GM19025 (cell line): ENCODE measurements at regions not wholly inside any gene's neighbourhood (a gene's known extent, or its start where the extent isn't known, plus 50 kb on each side); places are given as distances from the start of the nearest gene placed in this dataset.
"Not testable (repeated sequence)": the region's sequence is repeated elsewhere in the genome, so short reads cannot be mapped to it uniquely, and the experiment has no call there.

ENCODE experiments used
- ATAC-seq: cut with Tn5 transposase; IDR thresholded peaks from one replicate; pipeline ENCODE4 v1.9.1; 2021; ENCODE audit warnings: mild to moderate bottlenecking, low read depth, moderate library complexity; ENCODE audit not compliant: unreplicated experiment

- peak; percentile 85 for ATAC-seq
These were observed 85.6 kb downstream of the GADD45G start for GRCh38 chr9:89690334-89690912.

GRCh38 chr9:89695441-89695891 lies 90.7 kb downstream of the GADD45G start:
- ATAC-seq = no peak

GRCh38 chr9:89695979-89696378 lies 91.2 kb downstream of the GADD45G start:
- not testable (repeated sequence) for ATAC-seq

DNA sequence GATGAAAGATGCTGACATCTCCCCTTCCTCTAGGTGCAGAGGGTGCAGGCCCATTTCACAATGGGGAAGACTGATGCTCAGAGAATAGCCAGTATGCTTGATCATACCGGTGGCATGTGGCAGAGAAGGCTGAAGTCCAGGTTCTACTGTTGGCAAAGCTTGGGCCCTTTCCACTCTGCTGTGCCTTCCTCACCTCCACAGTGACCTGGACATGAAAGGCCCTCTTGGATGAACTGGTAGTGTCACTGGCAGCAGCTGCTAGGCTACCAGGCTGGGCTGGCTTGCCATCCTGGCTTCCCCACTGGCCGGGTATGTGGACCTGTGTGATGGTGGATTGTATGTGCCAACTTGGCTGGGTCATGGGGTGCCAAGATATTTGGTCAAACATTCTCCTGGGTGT lies 92.0 kb downstream of the GADD45G start:
- ATAC-seq = no peak

- no peak for ATAC-seq
These were observed 92.7 kb downstream of the GADD45G start for GRCh38 chr9:89697553-89697952.

- ATAC-seq = no peak
These were observed 93.7 kb downstream of the GADD45G start for GRCh38 chr9:89698411-89699005.

- ATAC-seq = no peak
These were observed 94.8 kb downstream of the GADD45G start for GRCh38 chr9:89699646-89700045.

- ATAC-seq = peak; percentile 63
These were observed 96.5 kb downstream of the GADD45G start for GRCh38 chr9:89701221-89701798.

GRCh38 chr9:89702401-89702800 lies 97.6 kb downstream of the GADD45G start:
- no peak for ATAC-seq

DNA sequence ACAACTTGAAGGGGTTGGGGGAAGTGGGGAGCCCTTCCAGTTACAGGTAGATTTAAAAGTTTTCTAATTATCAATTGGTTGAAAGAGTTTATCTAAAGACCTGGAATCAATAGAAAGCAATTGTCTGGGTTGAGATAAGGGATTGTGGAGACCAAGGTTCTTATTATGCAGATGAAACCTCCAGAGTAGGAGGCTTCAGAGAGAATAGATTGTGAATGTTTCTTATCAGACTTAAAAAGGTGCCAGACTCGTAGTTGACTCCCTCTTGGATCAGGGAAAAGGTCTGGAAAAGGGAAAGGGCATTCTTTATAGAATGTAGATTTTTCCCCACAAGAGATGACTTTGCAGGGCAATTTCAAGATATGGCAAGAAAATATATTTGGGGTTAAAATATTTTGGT lies 100.8 kb downstream of the GADD45G start:
- no peak for ATAC-seq

- no peak for ATAC-seq
These were observed 101.3 kb downstream of the GADD45G start for GRCh38 chr9:89706086-89706485.

GRCh38 chr9:89706731-89707191 lies 101.9 kb downstream of the GADD45G start:
- ATAC-seq = no peak

DNA sequence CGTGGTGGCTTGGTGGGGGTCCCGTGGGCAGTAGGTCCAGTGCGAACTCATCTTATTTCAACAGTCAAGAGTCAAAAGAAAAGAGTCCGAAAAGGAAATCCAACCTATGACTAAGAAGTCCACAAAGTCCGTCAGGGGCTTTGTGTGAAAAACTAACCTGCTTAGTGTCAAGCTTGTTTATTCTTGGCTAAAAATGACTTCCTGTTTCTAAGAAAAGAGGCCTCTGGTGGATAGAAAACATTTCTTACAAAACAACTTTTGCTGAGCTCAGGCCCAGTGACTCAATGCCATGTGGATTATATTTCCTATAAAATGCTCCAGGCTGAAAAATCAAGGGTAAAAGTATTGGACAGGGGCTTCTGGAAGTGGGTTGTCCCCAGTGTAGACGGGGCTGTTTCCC lies 105.9 kb downstream of the GADD45G start:
- ATAC-seq = no peak

DNA sequence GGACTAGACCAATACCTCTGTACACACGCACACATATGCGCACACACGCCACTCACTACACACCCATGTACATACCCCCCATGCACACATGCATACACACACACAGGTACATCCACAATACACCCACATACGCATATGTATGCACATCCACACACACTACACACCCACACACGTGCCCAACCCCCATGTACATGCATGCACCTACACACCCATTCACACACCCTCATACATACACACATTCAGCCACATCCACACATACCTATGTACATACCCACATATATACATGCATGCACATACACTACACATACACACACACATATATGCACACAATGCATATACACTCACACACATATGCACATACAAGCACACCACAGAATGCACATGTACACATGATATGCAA lies 107.1 kb downstream of the GADD45G start:
- ATAC-seq = no peak

DNA sequence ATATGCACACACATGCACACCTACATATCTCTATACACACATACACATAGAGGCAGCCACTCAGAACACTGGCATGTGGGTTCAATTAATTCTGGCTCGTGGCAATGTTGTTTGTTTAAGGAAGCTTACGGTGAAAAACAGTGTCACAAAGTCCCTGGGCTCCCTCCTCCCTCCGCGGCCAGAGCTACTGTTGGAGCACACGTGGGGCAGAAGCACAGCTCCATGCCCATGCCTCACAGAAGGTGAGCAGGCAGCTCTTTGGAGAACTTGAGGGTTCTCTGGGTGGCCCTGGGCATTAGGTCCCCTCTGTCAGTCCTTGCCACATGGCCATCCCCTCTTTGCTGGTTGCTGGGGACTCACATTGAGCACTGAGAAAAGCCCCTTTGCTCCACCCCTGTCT lies 107.5 kb downstream of the GADD45G start:
- ATAC-seq = no peak

DNA sequence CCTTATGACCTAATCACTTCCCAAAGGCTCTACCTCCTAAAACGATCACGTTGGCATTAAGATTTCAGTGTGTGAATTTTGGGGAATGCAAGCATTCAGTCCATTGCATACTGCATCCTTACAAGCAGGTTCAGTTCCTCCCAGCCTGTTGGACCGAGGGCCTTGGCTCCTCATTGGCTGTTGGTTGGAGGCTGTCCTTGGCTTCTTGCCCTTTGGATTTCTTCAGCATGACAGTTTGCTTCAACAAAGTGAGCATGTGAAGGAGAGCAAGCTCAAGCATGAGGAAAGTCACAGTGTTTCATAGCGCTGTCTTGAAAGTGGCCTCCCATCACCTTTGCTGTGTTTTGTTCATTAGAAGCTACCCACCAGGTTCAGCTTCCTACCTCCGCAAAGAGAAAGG lies 109.5 kb downstream of the GADD45G start:
- no peak for ATAC-seq

DNA sequence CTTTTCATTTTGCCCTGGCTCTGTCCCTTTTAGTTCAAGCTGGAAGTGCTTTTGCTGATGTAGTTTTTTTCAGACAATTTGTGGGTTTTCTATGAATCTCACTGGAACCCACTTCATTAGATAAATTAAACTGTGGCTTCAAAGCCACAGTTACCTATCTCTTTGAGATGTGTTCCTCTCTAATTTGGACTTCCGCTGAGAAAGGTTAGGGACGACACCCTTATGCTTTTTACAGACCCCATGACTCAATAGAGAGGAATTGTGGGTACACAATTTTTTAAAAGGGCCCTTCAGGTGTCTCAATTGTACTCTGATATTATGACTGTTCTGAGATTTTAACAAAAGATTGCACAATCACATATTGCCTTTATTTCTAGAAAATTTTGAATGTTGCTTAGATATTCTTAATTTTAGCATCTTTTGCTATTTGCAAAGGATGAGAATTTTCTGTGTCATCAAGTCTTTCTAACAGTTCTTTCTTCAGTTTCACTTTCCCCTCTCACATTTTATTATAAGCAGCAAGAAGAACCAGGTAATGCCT lies 110.6 kb downstream of the GADD45G start:
- no peak for ATAC-seq

GRCh38 chr9:89715881-89716280 lies 111.1 kb downstream of the GADD45G start:
- ATAC-seq = no peak

DNA sequence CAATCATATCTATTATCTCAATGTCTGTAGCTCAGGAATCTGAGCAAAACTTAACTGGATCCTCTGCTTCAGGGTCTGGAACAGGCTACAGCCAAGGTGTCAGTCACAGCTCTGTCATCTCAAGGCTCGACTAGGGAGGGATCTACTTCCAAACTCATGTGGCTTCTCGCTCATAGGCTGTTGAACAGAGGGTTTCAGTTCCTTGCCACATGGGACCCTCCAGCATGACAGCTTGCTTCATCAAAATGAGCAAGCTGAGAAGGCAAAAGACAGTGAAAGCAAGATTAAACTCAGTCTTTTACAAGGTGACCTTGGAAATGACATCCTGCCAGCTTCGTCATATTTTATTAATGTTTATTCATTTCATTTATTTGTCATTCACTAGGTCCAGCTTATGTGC lies 111.7 kb downstream of the GADD45G start:
- ATAC-seq = no peak

DNA sequence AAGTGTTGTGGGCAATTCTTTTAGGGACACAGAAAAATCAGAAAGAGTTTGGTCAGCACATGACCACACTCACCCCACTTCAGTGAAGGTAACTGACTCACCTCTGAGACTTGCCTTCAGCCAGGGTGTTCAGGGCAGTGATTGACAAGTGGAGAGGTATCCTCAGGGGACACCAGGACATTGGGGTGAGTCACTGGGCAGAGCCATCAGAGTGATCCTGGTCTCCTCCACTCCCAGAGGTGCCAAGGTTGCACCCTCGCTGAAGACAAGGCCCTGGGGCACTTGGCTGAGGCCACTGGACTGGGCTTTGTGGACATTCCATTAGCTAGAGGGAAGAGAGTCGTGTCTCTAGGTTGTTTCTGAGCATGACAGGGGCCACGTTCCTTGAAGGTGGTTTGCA lies 113.4 kb downstream of the GADD45G start:
- ATAC-seq = no peak

- no peak for ATAC-seq
These were observed 113.8 kb downstream of the GADD45G start for GRCh38 chr9:89718651-89719050.

DNA sequence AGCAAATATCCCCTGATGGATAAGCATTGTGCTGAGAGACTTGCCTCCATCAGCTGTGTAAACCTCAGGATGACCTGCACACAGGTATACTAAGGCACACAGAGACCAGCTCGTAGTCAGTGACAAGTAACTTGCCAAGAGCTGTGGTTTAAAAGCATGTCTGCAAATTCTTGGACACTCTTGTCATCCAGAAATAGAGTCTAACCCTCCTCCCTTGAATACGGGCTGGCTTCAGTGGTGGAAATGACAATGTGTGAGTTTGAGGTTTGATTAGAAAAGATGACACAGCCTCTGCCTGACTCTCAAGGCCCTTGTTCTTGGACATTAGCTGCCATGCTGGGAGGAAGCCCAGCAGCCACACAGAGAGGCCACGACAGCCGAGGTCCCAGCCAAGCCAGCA lies 114.4 kb downstream of the GADD45G start:
- no peak for ATAC-seq
